ENCODE measurements at regions not wholly inside any gene's neighbourhood (a gene's known extent, or its start where the extent isn't known, plus 50 kb on each side); places are given as distances from the start of the nearest gene placed in this dataset.
"Not testable (repeated sequence)": the region's sequence is repeated elsewhere in the genome, so short reads cannot be mapped to it uniquely, and the experiment has no call there.

DNA sequence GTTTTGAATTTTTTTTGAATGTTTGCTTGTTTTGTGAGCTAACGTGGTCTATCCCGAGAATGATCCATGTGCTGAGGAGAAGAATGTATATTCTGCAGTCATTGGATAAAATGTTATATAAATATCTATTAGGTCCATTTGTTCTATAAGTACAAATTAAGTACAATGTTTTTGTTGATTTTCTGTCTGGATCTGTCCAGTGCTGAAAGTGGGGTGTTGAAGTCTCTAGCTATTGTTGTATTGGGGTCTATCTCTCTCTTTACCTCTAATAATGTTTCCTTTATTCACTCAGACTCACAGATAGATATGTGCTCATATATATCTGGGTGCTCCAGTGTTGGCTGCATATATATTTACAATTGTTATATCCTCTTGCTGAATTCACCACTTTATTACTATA, 144.8 kb upstream of the SETMAR start:
- no peak for DNase-seq

- DNase-seq, result no peak
These were observed 141.1 kb upstream of the SETMAR start for GRCh38 chr3:4162096-4162495.

DNA sequence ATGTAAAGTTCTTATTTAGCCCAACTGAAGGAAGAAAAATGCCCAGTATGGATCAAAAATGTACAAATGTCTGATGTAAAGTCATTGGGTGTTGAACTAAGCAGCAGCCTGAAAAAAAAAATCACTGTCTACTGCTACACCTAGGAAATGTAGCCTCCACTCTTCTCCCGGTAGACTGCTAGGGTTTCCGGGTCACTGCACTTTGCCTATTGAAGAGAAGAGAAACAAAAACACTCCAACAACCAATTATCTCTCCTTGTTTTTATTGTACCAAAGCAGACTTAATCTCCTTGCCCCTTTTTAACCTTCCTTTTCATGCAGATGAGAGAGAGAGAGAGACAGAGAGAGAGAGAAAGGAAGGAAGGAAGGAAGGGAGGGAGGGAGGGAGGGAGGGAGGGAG, 140.2 kb upstream of the SETMAR start:
- DNase-seq, result no peak

DNA sequence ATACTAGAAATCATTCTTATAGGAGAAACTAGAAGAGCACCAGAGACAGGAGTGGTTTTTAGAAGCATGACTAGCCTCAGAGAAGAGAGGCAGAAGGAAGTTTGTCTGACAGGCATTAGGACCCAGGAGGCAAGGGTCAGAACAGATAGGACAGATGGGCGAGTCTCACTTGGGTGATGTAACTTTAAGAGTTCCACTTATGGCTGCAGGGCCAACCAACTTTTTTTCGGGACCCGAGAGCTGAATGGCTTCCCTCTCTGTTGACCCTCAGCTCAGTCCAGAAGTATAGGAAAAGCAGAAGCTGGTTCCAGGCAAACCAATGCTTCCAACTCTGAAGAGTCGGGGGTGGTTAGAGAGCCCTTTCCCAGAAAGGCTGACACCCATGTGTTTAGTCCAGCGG, 136.6 kb upstream of the SETMAR start:
- no peak for DNase-seq

- not testable (repeated sequence) for DNase-seq
These were observed 135.9 kb upstream of the SETMAR start for GRCh38 chr3:4167230-4167629.

GRCh38 chr3:4174791-4175190, 128.4 kb upstream of the SETMAR start:
- no peak for DNase-seq

- DNase-seq, result no peak
These were observed 111.2 kb upstream of the SETMAR start for GRCh38 chr3:4191971-4192370.

DNA sequence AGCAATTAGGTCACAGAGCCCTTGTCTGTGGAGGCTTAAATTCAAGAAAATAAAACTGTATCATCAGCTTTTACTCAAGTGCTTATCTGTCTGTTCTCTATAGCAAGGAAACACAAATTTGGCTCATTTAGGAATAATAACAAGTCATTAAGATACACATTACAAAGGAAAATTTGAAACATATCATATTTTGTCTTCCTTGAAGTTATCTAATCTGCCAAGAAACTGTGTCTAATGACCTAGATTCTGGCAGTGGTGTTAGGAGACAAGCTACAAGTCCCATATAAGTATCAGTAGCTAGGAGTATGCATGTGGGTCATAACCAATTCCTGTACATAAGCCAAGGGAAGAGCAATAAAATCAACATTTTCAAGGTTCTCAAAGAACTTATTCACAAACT, 108.2 kb upstream of the SETMAR start:
- DNase-seq, result no peak

DNA sequence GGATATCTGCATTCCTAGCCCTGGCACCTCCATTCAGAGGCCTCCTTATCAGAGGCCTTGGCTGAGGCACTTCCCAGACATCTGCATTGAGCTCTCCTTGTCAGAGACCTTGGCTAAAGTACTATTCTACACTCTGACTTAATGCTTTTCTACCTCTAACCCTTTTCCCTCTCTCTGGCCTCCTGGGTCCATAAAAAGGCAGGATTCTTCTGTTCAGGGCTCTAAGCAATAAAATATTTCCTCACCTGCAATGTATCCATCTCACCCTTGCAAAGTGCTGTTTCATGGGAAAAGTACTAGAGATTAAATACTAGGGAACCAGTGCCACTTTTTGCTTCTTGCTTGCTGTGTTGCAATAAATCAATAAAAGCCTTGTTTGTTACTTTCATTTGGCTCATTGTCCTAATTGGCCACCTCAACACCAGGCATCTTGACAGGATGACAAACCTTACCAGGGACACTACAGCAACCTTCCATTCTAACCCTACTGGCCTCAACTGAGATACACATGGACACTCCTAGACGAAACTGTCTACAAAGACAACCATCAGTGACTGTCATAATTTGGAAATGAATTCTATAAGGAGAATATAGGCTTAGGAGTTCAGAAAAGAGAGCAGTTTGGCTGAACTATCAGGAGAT, 106.5 kb upstream of the SETMAR start:
- no peak for DNase-seq

DNA sequence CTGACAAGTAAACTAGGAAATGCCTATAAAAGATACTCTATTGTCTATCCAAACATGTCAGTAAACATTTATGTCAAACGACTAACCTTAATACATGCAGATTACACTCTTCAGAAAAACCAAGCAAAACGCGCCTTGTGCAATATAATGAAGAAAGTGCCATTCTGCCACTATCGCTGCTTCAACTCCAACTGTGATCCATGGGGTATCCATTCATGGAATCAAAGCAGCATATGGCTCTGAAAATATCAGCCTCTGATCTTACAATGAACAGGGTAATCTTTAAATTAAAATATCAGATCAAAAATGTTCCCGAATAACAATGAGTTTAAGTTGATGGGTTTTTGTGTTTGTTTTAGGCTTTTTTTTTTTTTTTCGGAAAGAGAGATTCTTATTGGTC, 105.5 kb upstream of the SETMAR start:
- no peak for DNase-seq

DNA sequence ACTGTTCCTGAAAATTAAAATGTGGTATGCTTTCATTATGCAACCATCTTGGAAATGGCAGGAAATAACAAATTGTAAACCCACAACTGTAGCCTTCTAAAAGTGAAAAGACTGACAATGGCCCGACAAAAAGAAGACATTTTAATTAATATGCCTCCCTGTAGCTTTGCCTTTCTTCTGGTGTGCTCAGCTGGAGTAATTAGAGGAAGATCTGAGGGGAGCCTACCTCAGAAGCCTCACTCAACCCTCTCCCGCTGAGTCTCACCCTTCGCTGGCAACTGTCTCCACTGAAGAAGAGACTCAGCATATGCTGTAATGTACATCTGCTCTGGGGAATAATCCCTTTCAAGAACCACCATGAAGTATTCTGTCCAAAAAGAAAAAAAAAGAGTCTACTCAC, 104.7 kb upstream of the SETMAR start:
- no peak for DNase-seq

GRCh38 chr3:4204776-4205175, 98.4 kb upstream of the SETMAR start:
- DNase-seq, result not testable (repeated sequence)

GRCh38 chr3:4207672-4208071, 95.5 kb upstream of the SETMAR start:
- DNase-seq, result no peak

DNA sequence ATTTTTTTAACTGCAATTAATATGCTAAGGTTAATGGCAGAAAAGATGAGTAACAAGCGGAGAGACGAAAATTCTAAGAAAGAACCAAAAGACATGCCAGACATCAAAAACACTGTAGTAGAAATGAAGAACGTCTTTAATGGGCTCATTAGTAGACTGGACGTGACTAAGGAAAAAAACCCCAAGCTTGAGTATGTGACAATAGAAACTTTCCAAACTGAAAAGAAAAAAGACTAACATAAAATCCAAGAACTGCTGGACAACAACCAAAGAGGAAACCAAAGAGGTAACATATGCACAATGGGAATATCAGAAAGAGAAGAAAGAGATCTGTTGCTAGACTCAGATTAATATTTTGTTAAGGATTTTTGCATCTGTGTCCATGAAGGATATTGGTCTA, 94.6 kb upstream of the SETMAR start:
- DNase-seq, result no peak

GRCh38 chr3:4211610-4212009, 91.6 kb upstream of the SETMAR start:
- DNase-seq, result no peak

- not testable (repeated sequence) for DNase-seq
These were observed 89.7 kb upstream of the SETMAR start for GRCh38 chr3:4213420-4213819.

DNA sequence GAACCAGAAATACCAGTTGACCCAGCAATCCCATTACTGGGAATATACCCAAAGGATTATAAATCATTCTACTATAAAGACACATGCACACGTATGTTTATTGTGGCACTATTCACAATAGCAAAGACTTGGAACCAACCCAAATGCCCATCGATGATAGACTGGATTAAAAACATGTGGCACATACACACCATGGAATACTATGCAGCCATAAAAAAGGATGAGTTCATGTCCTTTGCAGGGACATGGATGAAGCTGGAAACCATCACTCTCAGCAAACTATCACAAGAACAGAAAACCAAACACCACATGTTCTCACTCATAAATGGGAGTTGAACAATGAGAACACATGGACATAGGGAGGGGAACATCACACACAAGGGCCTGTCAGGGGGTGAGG, 86.2 kb upstream of the SETMAR start:
- DNase-seq, result not testable (repeated sequence)

GRCh38 chr3:4218456-4219226, 84.5 kb upstream of the SETMAR start:
- no peak for DNase-seq

GRCh38 chr3:4219227-4219568, 84.0 kb upstream of the SETMAR start:
- no peak for DNase-seq

- no peak for DNase-seq
These were observed 83.1 kb upstream of the SETMAR start for GRCh38 chr3:4220065-4220464.

- no peak for DNase-seq
These were observed 80.5 kb upstream of the SETMAR start for GRCh38 chr3:4222574-4223175.

DNA sequence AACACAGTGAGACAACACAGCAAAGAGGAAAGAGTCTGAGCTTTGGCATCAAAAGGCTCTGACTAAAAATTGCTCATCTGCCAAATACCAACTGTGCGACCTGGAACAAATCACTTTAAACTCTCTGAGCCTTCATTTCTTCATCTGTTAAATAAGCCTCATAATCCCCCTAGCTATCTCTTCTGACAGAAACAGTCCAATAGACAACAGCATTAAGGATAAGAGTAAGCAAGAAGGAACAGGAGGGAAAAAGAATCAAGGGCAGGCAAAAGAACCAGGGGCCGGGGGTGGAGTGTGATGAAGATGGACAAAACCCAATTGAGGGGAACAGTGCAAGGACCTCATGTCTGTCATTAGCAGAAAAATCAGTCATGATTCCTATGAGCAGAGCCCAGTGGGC, 79.4 kb upstream of the SETMAR start:
- DNase-seq, result no peak

GRCh38 chr3:4224331-4224730, 78.8 kb upstream of the SETMAR start:
- DNase-seq, result no peak

GRCh38 chr3:4225005-4225471, 78.1 kb upstream of the SETMAR start:
- no peak for DNase-seq

All from NCI-H187 treated with DMSO at 0.1 percent for 48 hours (cell line).